ENCODE measurements at regions not wholly inside any gene's neighbourhood (a gene's known extent, or its start where the extent isn't known, plus 50 kb on each side); places are given as distances from the start of the nearest gene placed in this dataset.

DNA sequence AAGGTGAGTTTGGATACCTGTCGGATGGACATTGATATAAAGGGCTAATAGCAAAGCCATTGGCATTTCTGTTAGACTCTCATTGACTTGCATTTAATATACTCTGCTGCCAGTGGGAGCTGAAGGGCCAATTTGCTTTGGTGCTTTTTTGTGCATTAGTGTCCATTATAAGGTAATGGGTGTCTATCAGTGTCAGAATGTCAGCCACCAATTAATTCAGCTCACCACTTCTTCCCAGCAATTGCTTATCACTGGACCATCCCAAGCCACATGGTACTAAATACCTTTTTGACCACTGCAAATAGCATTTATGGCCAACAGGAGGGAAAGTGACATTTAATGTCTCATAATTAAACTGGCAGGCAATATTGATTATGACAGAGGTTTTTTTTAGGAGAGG, 317.8 kb downstream of the TEX29 start:
- whole genome bisulfite sequencing, 3 donors, result 68 to 85% (median 83%) methylated on average over 1 of the region's 1 CpG
- intact Hi-C loops (cut with DNase I), result no loop called here
- TF ChIP-seq EP300 (IDR thresholded peaks at IDR 0.05) (no peak), POLR2A (IDR thresholded peaks at IDR 0.05) (no peak)
- TF ChIP-seq, protein P1, sequence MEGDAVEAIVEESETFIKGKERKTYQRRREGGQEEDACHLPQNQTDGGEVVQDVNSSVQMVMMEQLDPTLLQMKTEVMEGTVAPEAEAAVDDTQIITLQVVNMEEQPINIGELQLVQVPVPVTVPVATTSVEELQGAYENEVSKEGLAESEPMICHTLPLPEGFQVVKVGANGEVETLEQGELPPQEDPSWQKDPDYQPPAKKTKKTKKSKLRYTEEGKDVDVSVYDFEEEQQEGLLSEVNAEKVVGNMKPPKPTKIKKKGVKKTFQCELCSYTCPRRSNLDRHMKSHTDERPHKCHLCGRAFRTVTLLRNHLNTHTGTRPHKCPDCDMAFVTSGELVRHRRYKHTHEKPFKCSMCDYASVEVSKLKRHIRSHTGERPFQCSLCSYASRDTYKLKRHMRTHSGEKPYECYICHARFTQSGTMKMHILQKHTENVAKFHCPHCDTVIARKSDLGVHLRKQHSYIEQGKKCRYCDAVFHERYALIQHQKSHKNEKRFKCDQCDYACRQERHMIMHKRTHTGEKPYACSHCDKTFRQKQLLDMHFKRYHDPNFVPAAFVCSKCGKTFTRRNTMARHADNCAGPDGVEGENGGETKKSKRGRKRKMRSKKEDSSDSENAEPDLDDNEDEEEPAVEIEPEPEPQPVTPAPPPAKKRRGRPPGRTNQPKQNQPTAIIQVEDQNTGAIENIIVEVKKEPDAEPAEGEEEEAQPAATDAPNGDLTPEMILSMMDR (IDR thresholded peaks at IDR 0.05), result no peak

DNA sequence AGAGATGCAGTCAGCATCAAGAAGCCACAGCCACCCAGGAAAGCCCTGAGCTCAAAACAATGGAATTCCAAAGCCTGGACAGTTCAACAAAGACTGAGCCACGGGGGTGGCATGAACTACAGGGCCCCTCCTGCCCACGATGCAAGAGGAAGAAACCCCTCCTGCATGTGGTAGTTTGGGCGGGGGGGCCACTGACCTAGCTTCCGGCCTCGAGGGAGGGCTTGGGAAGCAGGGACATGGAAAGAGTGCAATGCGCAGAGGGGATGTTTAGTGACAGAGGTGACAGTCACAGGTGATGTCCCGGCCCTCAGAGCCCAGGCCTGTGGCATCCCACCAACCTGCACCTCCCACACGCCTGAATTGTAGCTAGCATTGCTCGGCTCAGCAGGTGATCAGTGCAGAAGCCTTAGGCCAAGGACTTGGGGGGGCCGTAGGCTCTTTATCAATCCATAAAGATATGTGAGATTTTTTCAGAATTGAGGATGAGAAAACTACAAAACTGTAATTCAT, 318.8 kb downstream of the TEX29 start:
- TF ChIP-seq POLR2A (IDR thresholded peaks at IDR 0.05) (no peak), EP300 (IDR thresholded peaks at IDR 0.05) (no peak)
- TF ChIP-seq, protein P1 (IDR thresholded peaks at IDR 0.05), result no peak
- no peaks in the 10 kb centered on the region for H3K9me3 ChIP-seq
- H3K36me3 ChIP-seq, result no peaks in the 10 kb centered on the region
- no peak overlapping the region for H3K4me3 ChIP-seq
- no peak overlapping the region for H3K27ac ChIP-seq
- no peaks in the 10 kb centered on the region for H3K27me3 ChIP-seq
- intact Hi-C loops (cut with DNase I), result no loop called here
- no peaks in the 10 kb centered on the region for H3K4me1 ChIP-seq (ENCODE audit: insufficient read depth)
- DNase-seq, result no peak
- WGBS, 3 donors, result 63 to 71% (median 68%) methylated on average over 10 of the region's 10 CpGs

More for the DNA sequence above, 317.8 kb downstream of the TEX29 start:
- DNase-seq, result no peak
- no peaks in the 10 kb centered on the region for H3K9me3 ChIP-seq
- no peak overlapping the region for H3K27ac ChIP-seq
- H3K27me3 ChIP-seq, result no peaks in the 10 kb centered on the region
- H3K36me3 ChIP-seq, result no peaks in the 10 kb centered on the region
- no peak overlapping the region for H3K4me3 ChIP-seq
- H3K4me1 ChIP-seq (ENCODE audit: insufficient read depth), result no peaks in the 10 kb centered on the region

DNA sequence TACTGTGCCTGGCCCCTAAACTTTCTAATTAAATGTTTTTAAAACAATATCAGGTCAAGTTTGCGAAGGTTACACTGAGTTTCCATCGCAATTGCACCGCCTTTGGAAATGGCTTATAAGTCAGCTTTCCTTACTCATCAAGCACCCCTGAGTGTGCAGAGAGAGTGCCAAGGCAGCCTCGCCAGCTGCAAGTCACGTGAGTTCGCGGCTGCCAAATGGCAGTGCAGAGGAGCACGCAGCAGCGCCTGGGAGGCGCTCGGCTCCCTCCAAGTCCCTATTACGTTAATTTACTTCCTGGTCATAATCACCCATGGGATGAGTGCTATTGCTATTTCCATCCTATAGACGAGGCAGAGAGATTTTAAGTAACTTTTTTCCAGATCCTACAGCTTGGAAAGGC, 319.6 kb downstream of the TEX29 start:
- TF ChIP-seq POLR2A (IDR thresholded peaks at IDR 0.05), result no peak
- TF ChIP-seq, protein P1 (IDR thresholded peaks at IDR 0.05), result no peak
- no peak for TF ChIP-seq EP300 (IDR thresholded peaks at IDR 0.05)
- 71 to 76% (median 75%) methylated on average over 13 of the region's 13 CpGs for WGBS, 3 donors
- H3K27ac ChIP-seq, result no peak overlapping the region
- no peak for DNase-seq
- H3K4me3 ChIP-seq, result no peak overlapping the region
- intact Hi-C loops (cut with DNase I), result no loop called here
- no peaks in the 10 kb centered on the region for H3K9me3 ChIP-seq
- no peaks in the 10 kb centered on the region for H3K27me3 ChIP-seq
- H3K36me3 ChIP-seq, result no peaks in the 10 kb centered on the region
- no peaks in the 10 kb centered on the region for H3K4me1 ChIP-seq (ENCODE audit: insufficient read depth)

DNA sequence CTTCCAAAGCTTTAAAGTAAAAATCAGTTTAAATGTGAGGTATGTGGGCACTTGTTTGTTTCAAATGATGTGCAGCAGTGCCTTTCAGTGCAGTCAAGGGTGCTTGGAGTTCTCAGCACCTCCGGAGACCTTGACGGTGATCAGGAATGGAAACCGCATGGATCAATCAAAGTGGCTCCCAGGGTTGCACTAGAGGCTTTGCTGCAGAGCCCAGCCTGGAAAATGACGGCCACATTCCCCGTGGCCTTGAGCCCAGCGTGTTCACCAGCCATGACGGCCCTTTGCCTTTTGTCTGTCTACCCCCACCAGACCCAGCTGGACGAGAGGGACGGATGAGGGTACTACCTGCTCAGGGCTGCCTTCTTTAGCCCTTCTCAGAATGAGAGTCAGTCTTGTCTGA, 320.0 kb downstream of the TEX29 start:
- 56 to 61% (median 58%) methylated on average over 9 of the region's 9 CpGs for WGBS, 3 donors

More for the DNA sequence above, 320.0 kb downstream of the TEX29 start:
- no peaks in the 10 kb centered on the region for H3K4me1 ChIP-seq (ENCODE audit: insufficient read depth)
- H3K9me3 ChIP-seq, result no peaks in the 10 kb centered on the region
- no peaks in the 10 kb centered on the region for H3K36me3 ChIP-seq
- H3K27me3 ChIP-seq, result no peaks in the 10 kb centered on the region
- DNase-seq, result no peak
- intact Hi-C loops (cut with DNase I), result no loop called here
- no peak overlapping the region for H3K4me3 ChIP-seq
- TF ChIP-seq POLR2A (IDR thresholded peaks at IDR 0.05) (no peak), EP300 (IDR thresholded peaks at IDR 0.05) (no peak)
- TF ChIP-seq, protein P1 (IDR thresholded peaks at IDR 0.05), result no peak
- no peak overlapping the region for H3K27ac ChIP-seq

Data from ovary (tissue), 7 donors.